ENCODE measurements at regions not wholly inside any gene's neighbourhood (a gene's known extent, or its start where the extent isn't known, plus 50 kb on each side); places are given as distances from the start of the nearest gene placed in this dataset.
A peak's percentile ranks its signal among the peaks of the same experiment; 100 is the strongest.
"Not testable (repeated sequence)": the region's sequence is repeated elsewhere in the genome, so short reads cannot be mapped to it uniquely, and the experiment has no call there.

GRCh38 chr6:121695329-121695728 is 259.9 kb downstream of the GJA1 start:
- peak; percentile 59 for DNase-seq

- DNase-seq: no peak
Observed at GRCh38 chr6:121697921-121698320, 262.5 kb downstream of the GJA1 start.

- DNase-seq: no peak
Observed at GRCh38 chr6:121698617-121699016, 263.2 kb downstream of the GJA1 start.

GRCh38 chr6:121703129-121703528 is 267.7 kb downstream of the GJA1 start:
- DNase-seq: not testable (repeated sequence)

- DNase-seq: no peak
Observed at GRCh38 chr6:121711472-121711871, 276.0 kb downstream of the GJA1 start.

GRCh38 chr6:121717686-121718085 is 282.2 kb downstream of the GJA1 start:
- DNase-seq: no peak

GRCh38 chr6:121720867-121721266 is 285.4 kb downstream of the GJA1 start:
- not testable (repeated sequence) for DNase-seq

GRCh38 chr6:121723623-121724022 is 288.2 kb downstream of the GJA1 start:
- no peak for DNase-seq

GRCh38 chr6:121724576-121724975 is 289.1 kb downstream of the GJA1 start:
- DNase-seq: no peak

GRCh38 chr6:121726596-121726995 is 291.1 kb downstream of the GJA1 start:
- DNase-seq: no peak

- DNase-seq: no peak
Observed at GRCh38 chr6:121730616-121731015, 295.2 kb downstream of the GJA1 start.

- no peak for DNase-seq
Observed at GRCh38 chr6:121731381-121731780, 295.9 kb downstream of the GJA1 start.

GRCh38 chr6:121732641-121733040 is 297.2 kb downstream of the GJA1 start:
- DNase-seq: no peak

GRCh38 chr6:121733234-121733633 is 297.8 kb downstream of the GJA1 start:
- DNase-seq: no peak

GRCh38 chr6:121740188-121740587 is 304.7 kb downstream of the GJA1 start:
- not testable (repeated sequence) for DNase-seq

GRCh38 chr6:121743691-121744090 is 308.2 kb downstream of the GJA1 start:
- no peak for DNase-seq

- DNase-seq: peak; percentile 84
Observed at GRCh38 chr6:121748376-121748775, 312.9 kb downstream of the GJA1 start.

GRCh38 chr6:121748850-121749249 is 313.4 kb downstream of the GJA1 start:
- peak; percentile 56 for DNase-seq

GRCh38 chr6:121755485-121755884 is 320.0 kb downstream of the GJA1 start:
- no peak for DNase-seq

- DNase-seq: no peak
Observed at GRCh38 chr6:121756666-121757065, 321.2 kb downstream of the GJA1 start.

- no peak for DNase-seq
Observed at GRCh38 chr6:121759370-121759769, 323.9 kb downstream of the GJA1 start.

- DNase-seq: no peak
Observed at GRCh38 chr6:121760191-121760590, 324.7 kb downstream of the GJA1 start.

GRCh38 chr6:121760745-121761144 is 325.3 kb downstream of the GJA1 start:
- no peak for DNase-seq

- no peak for DNase-seq
Observed at GRCh38 chr6:121764493-121764892, 329.0 kb downstream of the GJA1 start.

- DNase-seq: no peak
Observed at GRCh38 chr6:121765060-121765459, 329.6 kb downstream of the GJA1 start.

GRCh38 chr6:121767211-121767610 is 331.8 kb downstream of the GJA1 start:
- no peak for DNase-seq

All from NCI-H226 (cell line).